8988T (cell line): ENCODE measurements at regions not wholly inside any gene's neighbourhood (a gene's known extent, or its start where the extent isn't known, plus 50 kb on each side); places are given as distances from the start of the nearest gene placed in this dataset.

Source experiments
- DNase-seq: peaks from one replicate; pipeline ENCODE4 v3.0.0; 2011

DNA sequence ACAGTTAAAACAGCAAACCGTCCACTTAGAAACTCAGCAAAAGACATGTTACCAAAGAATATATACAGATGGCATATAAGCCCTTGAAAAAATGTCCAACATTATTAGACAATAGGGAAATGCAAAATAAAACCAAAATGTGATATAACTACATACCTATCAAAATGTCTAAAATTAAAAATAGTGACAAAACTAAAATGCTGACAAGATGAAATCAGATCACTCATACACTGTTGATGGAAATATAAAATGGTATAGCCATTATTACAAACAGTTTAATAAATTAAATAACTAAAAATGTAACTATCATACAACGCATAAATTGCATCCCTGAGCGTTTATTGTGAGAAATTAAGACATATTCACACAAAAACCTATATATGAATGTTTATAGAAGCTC, 939.7 kb upstream of the ZWINT start:
- no peak for DNase-seq

DNA sequence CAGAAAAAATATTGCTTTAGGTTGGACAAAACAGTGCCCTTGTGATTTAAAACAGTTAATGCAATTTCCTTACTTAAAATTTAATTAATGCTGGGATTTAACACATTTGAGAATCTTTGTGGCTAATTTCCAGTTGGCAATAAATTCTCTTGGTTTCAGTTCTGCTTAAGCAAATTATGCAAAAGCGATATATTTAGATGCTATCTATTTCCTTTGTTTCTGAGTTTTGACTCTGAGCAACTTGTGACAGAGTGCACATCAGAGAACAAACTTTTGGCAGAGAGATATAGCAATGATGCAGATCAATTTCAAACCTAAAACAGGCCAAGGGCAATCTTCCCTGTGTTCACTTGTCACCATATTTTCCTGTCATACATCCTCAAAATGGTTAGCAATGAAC, 933.6 kb upstream of the ZWINT start:
- DNase-seq: no peak

DNA sequence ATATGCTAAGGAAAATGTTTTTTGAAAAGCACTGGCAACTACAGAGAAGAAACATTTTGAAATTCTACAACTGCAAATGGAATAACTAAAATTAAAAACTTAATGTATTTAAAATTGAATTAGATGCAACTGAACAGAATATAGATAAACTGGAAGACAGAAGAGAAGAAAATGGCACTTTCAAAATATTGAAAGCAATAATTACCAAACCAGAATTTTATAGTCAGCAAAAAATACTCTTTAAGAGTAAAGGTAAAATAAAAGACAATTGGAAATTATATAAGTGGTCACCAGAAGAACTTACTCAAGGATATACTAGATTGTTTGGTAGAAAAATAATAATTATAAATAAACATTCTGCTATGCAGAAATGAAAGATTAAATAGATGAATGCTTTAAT, 927.7 kb upstream of the ZWINT start:
- DNase-seq: no peak

DNA sequence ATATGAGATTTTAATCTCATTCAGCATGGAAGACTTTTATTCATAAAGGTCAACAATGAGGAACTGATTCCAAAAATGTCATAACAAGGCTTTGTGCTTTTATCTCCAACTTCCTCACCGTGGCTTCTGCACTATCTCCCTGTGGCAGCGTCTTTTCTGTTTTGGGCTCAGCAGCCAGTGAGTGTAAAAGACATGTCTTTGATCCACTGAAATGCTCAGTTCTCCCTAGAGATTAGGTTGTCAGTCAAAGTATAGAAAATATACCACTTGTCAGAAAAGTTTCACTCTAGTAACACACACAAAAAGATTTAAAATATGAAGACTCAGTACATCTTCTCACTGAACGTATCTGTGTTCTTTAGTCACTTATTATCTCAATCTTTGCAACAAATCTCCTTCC, 901.8 kb upstream of the ZWINT start:
- DNase-seq: no peak

DNA sequence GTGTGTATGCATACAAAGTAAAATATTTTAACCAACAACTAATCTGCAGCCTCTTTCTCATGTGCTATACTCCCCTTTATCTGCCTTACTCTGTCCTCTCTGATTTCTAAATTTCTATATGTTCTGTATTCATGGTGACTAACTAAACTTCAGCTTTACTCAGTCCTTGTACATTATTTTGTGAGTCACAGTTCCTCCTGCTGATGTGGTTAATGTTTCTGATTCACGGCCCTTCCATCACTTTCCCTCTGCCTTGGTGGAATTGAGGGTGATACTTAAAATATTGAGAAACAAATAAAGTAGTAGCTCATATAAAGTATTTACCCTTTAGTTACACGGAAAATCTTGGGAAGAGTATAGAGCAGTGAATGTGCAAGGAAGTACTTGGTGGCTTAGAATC, 899.1 kb upstream of the ZWINT start:
- no peak for DNase-seq

DNA sequence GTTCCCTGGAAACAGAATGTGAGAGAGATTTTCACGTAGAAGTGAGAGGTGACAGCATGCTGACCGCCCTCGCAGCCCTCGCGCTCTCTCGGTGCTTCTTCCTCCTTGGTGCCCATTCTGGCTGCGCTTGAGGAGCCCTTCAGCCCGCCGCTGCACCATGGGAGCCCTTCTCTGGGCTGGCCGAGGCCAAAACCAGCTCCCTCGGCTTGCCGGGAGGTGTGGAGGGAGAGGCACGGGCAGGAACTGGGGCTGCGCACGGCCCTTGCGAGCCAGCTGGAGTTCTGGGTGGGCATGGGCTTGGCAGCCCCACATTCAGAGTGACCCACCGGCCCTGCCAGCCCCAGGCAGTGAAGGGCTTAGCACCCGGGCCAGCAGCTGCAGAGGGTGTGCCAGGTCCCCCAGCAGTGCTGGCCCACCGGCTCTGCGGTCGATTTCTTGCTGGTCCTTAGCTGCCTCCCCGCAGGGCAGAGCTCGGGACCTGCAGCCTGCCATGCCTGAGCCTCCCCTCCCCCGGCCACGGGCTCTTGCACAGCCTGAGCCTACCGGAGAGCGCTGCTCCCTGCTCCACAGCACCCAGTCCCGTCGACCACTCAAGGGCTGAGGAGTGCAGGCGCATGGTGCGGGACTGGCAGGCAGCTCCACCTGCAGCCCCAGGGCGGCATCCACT, 888.7 kb upstream of the ZWINT start:
- DNase-seq: no peak

DNA sequence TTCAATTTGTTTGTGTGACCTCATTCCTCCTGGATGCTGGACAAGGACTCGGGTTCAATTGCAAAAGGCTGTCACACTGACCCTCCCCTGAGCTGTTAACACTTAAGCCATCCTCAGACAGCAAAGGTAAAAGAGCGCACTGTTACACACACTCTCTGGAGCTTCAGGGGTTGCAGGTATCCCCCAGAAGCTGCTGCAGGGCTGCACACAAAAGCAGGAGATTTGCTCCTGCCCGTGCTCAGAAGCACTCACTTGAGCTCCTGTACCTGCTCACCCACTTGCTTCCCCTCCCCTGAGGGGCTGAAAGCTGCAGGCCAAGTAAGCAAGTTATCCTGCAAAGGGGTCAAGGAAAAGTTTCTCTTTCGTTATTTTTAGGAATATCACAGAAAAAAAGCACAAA, 886.2 kb upstream of the ZWINT start:
- DNase-seq: no peak

DNA sequence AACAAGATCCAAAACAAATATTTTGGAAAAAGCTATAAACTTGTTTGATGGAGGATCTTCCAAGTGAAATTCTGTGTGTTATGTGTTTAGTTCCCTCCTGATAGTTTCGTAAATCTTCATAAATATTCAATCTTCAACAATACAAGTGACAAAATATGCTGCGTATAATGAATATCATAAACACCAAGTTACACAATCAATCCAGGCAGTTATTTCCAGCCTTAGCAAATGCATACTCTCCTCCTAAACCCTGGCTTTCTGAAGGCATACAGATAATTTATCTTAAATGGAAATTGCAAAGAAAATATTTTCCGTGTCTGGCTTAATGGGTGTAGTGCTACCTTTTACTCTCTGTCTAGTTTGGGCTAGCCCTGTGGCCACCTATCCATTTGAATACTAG, 864.9 kb upstream of the ZWINT start:
- no peak for DNase-seq

DNA sequence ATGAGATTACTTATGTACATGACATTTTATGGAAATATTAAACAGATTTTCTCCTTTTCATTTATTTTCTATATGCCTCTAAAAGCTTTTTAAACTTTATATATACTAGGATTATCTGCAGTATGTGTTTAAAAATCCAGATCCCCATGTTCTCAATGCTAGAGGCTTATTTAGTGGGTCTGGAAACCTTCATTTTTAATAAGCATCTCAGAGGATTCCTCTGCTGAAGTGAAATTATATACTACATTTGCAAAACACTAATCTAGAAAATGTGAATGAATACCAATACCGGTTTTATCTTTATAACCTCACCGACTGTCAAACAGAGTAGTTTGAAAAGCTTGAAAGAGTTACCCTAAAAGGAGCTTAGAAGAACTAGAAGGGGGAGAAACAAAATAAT, 863.8 kb upstream of the ZWINT start:
- no peak for DNase-seq

DNA sequence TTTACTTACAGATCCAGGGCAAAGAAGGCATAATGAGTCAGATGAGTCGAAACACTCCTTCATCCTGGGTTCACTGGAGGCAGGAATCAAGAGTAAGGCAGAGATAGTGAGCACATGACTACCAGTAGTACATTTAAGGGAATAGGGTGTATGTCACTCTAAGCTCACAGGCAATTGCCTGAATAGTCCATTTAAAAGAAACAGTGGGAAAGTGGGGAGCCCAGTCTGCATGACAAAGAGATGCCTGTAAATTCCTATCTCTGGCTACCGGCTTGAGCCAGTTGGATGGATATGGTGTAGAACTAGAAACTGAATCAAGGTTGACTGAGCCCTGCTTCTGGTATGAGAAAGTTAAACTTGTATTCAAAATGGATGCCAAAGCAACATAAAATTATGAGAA, 861.5 kb upstream of the ZWINT start:
- no peak for DNase-seq

DNA sequence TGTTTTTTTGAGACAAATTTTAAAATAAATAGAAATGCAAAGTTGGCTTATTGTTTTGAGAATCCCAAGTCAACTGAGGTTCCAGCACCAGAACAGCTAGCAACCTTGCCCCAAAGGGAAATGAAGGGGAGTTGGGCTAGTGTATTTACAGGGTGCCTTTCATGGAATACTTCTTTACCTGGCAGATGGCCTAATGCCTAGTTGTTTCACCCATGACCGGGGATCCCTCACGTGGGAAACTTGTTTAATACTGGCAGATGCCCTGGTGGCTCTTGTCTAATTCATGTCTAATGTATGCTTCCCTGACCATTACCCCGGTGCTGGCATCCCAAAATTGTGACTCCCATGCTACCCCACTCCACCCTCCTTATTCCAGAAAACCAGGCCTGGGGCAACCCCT, 861.1 kb upstream of the ZWINT start:
- no peak for DNase-seq

DNA sequence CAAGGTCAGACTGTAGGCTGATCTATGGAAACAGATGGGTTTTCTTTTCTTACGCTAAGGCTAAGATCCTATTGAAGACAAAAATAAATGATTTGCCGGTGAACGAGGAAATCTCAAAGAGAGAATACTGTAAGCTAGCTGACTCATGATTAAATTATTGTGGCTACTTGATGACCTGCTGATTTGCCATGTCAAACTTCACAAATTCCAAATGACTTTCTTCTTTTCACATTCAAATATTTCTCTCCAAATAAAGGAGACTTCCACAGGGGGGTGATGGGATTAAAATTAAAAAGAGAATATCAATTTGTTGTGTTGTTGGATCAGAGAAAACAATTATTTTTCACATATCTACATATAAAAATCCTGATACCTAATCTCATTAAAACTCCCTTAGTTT, 860.6 kb upstream of the ZWINT start:
- DNase-seq: no peak

DNA sequence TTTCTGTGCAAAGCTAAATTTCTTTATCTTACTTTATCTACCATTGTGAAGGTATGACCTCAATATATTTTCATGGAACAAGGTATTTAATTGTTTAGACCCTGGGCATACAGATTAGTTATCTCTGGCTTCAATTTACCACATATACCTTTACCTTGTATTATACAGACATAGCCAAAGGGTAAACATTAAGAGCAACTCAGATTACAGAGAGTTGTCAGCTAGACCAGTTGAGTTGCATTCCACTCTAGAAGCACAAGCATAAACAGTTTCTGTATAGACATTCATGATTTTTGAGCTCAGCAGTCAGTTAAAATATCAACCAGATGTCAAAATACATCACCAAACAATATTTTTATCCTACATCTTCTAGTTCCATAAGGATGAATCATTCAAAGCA, 857.3 kb upstream of the ZWINT start:
- DNase-seq: no peak

DNA sequence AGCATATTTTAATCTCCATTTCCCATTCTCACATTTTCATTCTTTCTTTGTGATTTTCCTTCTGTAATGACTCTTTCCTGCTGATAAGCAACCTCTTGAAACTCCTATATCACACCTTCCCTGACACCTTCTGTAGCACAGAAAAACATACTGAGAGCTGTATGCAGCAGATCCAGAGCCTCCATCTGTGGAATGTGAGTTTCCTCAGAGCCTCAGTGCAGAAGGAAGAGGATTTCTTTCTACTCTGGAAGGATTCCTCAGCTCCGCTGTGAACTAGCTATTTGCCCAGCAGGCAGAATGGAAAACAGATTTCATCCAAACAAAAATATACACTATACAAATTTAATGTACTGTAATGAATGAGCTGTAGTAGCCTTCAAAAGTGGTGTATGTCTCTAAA, 841.3 kb upstream of the ZWINT start:
- no peak for DNase-seq

DNA sequence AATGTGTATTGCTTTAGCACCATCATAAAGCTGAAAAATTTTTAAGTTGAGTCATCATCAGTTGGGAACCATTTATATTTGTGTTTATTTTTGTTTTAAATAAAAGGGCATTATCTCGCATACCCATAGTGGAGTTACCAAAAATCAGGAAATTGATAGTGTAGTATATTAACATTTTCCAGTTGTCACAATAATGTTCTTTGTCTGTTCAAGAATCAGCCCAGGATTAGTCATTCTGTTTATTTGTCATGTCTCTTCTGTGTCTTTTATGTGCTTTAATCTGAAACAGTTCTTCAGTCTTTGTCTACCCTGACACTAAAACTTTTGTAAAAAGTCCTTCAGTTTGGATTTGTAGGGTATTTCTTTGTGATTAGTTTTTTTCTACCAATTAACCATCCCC, 827.8 kb upstream of the ZWINT start:
- DNase-seq: no peak

DNA sequence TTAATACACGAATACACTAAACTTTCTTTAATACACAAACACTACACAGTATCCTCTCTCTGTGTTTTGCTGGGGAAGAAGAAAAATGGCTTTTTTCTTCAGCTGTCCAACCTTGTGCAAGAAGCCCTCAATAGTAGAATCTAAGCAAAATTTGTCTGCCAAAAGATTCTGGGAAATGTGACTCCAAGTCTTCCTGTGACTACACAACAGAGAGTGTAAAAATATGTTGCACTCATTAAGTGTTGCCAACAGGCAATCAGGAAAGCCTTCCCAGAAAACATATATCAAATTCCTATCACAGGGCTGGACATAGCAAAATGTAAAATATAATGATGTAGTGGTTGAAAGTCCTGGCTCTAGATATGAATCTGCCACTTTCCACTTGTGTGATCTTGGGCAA, 825.1 kb upstream of the ZWINT start:
- no peak for DNase-seq

DNA sequence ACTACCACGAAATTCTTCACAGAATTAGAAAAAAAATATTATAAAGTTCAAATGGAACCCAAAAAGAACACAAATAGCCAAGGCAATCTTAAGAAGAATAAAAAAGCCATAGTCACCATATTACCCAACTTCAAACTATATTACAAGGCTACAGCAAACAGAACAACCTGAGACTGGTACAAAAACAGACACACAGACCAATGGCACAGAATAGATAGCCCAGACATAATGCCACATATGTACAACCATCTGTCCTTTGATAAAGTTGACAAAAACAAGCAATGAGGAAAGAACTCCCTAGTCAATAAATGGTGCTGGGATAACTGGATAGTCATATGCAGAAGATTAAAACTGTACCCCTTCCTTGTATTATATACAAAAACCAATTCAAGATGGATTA, 808.5 kb upstream of the ZWINT start:
- DNase-seq: no peak

DNA sequence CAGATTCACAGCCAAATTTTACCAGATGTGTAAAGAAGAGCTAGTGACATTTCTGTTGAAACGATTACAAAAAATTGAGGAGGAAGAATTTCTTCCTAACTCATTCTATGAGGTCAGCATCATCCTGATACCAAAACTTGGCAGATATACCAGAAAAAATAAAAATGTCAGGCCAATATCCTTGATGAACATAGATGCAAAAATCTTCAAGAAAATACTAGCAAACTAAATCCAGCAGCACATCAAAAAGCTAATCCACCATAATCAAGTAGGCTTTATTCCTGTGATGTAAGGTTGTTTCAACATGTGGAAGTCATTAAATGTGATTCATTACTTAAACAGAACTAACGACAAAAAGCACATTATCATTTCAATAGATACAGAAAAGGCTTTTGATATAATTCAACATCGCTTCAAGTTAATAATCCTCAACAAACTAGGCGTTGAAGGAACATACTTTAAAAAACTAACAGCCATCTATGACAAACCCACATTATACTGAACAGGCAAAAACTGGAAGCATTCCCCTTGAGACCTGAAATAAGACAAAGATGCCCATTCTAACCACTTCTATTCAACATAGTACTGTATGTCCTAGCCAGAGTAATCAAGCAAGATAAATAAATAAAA, 807.7 kb upstream of the ZWINT start:
- DNase-seq: no peak

DNA sequence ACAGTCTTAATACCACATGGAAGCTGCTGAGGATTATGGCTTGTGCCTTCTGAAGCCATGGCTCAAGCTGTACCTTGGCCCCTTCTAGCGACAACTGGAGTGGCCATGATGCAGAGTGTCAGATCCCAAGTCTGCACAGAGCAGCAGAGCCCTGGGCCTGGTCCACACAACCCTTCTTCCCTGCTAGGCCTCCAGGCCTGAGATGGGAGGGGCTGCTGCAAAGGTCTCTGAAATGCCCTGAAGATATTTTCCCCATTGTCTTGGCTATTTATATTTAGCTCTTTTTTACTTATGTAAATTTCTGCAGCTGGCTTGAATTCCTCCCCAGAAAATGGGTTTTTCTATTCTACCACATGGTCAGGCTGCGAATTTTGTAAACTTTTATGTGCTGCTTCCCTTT, 804.6 kb upstream of the ZWINT start:
- DNase-seq: no peak

DNA sequence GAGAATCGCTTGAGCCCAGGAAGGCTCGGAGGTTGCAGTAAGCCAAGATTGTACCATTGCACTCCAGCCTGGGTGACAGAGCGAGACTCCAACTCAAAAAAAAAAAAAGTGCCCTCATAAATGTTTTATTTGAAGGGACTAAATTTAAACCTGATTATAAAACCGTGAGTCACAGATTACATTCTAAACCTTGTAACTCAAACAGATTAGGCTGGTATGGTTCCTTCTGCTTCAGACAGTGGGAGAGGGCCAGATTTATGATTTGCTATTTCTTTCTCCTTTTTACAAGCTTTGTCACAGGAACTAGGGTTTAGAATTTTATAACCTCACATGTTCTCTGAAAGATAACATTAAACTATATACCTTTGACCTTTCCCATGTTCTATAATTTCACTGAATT, 801.2 kb upstream of the ZWINT start:
- no peak for DNase-seq

DNA sequence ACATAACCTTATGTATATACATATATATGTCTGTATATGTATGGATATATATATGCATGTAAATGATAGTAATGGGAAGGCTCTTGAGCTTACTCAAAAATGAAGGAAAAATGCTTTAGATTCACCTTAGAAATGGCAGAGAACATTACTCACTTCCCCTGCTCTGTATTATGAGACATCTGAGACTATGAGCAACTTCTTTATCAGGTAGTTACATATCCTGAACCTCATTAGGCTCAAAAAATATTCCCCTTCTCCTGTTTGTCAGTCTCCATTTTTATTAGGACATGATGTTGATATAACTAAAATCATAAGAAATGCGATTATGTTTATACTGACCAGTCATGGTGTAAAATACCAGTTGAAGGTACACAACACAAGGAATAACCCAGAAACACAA, 800.1 kb upstream of the ZWINT start:
- DNase-seq: no peak

DNA sequence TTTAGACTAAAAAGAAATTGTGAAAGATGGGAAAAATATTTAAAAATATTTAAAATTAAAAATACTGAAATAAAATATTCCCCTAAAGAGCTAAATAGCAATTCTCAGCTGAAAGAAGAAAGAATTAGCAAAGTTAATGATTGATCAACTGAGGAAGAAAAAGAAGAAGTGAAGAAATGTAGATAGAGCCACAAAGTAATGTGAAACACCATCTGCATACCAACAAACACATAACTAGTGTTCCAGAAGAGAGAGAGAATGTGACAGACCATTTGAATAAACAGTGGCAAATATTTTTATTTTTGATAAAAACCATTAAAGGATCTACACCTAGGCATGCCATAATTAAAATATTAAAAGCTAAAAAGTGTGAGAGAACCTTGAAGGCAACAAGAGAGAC, 784.5 kb upstream of the ZWINT start:
- DNase-seq: no peak

DNA sequence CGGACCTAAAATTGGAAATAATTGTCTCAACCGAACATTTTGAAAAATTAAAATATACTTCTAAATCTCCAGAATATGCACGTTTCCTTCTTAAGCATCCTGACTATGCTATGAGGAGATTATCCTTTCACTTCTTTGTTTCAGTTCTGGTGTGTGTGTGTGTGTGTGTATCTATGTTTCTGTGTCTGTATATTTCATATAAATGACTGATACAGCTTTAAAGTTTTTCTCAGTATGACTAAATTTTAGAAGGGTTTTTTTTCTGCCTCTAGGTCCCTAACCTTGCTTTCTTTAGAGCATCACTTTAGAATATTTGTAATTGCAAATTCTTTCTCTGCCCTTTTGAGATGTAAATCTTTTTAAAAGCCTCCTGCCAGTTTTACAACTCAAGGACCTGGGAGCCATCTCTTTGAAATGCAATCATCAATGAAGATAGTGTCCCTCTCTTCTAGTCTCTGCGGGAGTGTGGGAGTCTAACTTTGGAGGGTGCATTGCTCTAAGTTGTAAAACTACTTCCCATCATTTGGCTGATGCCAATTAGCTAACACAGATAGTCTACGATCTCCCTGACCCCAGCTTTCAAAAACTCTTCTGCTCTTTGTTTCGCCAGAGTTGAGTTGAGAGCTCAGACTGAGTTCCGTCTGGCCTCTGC, 782.0 kb upstream of the ZWINT start:
- DNase-seq: no peak

DNA sequence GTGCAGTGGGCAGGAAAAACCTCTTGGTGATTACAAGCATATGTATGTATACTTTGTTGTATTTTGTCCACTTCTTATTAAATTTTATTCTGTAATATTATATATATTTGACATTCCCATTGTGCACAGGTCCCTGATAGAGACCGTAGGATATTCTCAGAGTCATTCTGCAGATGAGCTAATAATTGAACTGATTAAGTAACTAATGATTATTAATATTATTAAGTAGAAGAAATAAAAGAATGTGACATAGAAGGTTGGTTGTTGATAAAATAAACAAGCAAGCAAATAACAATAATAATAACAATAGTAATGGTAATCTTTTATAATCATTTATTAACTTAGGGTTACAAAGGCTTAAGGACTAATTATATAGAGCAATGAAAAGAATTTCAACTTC, 780.6 kb upstream of the ZWINT start:
- no peak for DNase-seq

DNA sequence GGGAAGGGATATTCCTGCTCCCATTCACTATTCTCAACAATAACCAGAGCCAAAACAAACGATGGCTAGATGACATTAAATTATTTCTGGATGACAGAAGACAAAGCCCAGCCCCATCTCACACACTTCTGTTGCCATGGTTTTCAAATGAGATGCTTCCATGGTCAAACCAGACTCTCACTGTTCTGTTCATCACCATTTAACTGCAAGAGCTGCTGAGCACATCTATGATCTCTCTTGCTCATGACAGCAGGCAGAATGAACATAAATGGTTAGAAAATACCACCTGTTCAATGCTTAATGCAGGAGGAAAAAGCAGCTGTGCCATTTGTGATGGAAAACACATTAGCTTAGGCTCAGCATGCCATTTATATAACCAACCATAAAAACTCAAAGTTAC, 758.6 kb upstream of the ZWINT start:
- no peak for DNase-seq
